ENCODE measurements at regions not wholly inside any gene's neighbourhood (a gene's known extent, or its start where the extent isn't known, plus 50 kb on each side); places are given as distances from the start of the nearest gene placed in this dataset.

GRCh38 chr2:133952896-133953295 lies 301.0 kb upstream of the MGAT5 start:
- no peak for DNase-seq

- no peak for DNase-seq
These were observed 300.3 kb upstream of the MGAT5 start for GRCh38 chr2:133953524-133953923.

- DNase-seq: no peak
These were observed 299.2 kb upstream of the MGAT5 start for GRCh38 chr2:133954636-133955035.

DNA sequence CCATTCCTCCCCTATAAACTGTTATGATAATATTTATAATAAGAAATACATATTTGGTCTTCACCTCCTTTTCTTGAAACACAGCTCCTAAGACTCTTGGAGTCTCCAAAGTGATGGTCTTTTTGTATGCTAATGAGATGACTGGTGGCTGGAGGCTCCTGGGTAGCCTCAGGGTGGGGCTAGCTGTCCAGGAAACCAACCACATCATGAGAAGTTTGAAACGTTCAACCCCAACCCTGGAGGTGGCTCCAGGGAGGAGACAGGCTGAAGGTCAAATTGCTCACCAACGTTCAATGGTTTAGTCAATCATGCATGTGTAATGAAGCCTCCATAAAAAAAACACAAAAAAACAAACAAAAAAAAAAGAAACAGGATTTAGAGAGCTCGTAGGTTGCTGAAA lies 298.7 kb upstream of the MGAT5 start:
- DNase-seq: no peak

GRCh38 chr2:133956434-133956935 lies 297.4 kb upstream of the MGAT5 start:
- DNase-seq: no peak

GRCh38 chr2:133957724-133958480 lies 296.0 kb upstream of the MGAT5 start:
- DNase-seq: no peak

DNA sequence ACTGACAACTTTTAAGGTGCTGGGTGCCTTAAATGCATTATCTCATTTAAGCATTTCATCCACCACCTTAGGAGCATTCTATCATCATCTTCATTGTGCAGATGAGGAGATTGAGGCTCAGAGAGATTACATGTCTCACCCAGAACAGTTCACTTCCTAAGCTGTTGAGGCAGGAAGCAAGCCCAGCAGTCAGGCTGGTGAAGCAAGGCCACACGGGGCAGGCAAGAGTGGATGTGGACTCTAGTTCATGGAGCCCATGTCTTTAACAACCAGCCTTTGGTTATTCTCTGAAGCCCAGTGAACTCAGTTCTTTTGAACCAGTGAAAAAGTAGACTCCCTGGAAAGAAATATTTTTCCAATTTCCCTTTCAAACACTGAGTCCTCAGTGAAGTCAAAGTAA lies 294.8 kb upstream of the MGAT5 start:
- no peak for DNase-seq

DNA sequence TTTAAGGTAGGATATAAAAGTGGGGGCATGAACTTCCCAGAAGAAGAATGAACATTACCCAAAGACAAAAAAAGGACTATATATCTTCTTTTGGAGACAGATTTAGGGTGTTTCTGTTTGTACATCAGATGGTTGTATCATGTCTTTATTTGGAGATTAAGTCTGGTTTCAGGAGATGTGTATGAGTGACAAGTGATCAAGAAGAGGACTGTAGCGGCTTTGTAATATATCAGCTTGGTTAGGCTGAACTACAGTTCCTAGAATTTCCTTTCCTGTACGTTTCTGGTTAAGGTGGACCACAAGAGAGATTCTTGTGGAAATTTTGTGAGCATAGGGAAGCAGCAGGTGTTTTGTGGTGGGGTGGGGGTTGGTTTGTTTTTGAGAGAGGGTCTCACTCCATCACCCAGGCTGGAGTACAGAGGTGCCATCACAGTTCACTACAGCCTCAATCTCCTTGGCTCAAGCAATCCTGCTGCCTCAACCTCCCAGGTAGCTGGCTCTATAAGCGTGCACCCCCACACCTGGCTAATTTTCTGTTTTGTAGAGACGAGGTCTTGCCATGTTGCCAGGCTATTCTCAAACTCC lies 287.1 kb upstream of the MGAT5 start:
- no peak for DNase-seq

DNA sequence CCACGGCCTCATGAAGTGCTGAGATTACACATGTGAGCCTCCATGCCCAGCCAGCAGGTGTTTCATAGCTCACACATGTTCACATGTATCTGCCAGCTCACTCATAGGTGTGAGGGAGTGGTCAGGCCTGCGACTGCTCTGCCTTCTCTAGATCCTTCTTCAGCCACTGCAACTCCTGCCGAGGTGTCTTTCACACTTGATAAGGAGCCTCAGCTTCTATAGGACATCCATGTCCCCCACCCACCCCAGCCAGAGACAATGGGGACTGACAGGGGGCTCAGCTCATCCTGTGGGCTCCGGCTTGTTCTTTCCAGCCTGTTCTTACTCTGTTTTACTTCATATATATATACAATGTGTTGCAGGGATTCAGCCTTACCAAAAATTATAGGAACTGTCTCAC lies 286.5 kb upstream of the MGAT5 start:
- no peak for DNase-seq

GRCh38 chr2:133968446-133968845 lies 285.4 kb upstream of the MGAT5 start:
- DNase-seq: no peak

DNA sequence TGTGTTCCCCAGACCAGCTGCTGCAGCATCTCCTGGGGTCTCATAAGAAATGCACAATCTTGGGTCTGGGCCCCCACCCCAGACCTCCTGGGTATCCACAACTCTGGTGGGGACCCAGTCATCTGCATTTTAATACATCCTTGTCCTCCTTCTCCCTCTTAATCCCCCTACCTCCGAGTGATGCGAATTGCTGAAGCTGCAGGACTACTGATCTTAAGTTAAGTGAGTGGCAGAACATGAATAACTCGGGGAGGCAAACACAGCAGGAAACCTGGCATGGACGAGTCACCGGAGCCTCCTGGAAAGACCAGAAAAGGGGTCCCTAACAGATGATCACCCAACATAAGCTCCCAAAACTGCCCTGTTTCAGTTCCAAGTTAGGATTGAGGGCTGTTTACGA lies 283.2 kb upstream of the MGAT5 start:
- DNase-seq: no peak

- DNase-seq: no peak
These were observed 281.6 kb upstream of the MGAT5 start for GRCh38 chr2:133972297-133972696.

DNA sequence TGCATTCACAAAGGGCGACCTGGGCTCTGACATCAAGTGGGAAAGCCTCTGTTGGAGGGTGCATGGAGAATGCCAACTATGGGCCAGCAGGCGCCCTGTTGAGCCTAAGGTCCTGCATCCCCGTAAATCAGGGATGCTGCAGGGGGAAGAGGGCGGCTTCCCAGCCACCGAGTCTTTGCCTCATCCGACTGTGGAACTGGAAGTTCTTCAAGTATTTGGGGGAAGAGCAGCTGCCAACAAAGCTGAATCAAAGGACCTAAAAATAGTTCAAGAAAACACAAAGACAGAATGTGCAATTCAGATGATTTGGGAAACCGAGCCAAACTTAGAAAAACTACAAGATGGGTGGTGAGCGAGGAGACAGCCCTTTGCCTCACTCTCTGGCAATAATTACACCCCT lies 281.1 kb upstream of the MGAT5 start:
- no peak for DNase-seq

DNA sequence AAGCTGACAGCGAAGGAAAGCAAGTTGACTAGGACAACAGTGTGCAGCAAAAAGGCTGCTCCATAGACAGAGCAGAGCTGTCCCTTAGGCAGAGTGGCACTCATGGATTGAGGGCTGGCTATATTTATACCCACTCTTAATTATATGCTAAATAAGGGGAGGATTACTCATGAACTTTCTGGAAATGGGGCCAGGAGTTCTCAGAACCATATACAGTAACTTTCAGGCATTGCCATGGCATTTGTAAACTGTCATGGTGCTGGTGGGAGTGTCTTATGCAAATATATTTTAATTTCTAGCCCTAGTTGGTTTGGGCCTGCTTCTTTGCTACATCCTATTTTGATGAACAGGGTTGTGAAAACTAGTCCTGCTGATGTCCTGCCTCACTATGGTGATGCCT lies 279.5 kb upstream of the MGAT5 start:
- no peak for DNase-seq

- no peak for DNase-seq
These were observed 278.7 kb upstream of the MGAT5 start for GRCh38 chr2:133975135-133975534.

GRCh38 chr2:133975676-133976428 lies 278.0 kb upstream of the MGAT5 start:
- no peak for DNase-seq

DNA sequence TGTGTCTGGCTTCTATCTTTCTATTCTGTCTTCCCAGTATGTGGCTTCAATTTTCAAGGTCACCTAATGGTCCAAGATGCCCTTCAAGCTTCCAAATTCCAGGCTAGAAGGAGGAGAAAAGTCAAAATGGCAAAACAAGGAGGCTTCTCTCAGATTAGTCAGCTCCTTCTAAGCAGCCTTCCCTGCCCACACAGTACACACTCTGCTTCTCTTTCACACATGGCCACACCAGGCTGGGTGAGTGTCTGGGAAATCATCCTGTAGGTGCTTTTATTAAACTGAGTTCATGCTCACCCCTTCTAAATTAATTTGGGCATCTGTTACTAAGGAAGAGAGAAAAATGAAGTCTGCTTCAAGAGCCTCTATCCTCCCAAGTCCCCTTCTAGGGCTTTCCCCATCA lies 277.2 kb upstream of the MGAT5 start:
- DNase-seq: no peak

DNA sequence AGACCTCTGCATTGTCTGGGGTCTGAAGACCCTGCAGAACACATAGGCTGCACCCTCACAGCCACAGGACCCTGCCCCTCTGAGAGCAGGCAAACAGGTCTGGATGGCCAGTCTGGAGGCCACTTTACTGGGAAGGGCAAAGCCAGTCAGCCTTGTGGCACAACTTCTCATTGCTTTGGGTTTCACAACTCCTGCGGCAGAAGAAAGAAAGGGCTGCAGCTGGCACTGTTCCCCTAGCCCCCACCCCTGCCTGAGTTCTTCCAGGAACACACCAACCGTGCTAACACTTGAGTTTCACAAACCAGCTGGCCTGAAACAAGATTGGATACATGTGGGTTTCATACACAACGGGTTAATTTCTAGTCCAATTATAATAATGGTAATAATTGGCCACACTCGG lies 276.5 kb upstream of the MGAT5 start:
- DNase-seq: no peak

- DNase-seq: no peak
These were observed 271.6 kb upstream of the MGAT5 start for GRCh38 chr2:133982256-133982655.

DNA sequence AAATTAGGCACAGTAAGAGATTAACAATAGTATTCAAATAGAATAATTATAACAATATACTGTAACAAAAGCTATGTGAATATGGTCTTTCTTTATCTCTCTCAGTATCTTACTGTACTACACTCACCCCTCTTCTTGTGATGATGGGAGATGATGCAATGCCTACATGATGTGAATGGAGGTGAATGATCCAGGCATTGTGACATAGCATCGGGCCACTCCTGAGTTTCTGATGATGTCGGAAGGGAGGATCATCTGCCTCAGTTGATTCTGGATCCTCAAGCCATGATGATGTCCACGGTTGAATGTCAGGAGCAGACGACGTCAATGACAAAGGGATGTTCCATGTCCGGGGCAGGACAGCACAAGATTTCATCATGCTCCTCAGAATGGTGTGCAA lies 268.3 kb upstream of the MGAT5 start:
- no peak for DNase-seq

- DNase-seq: no peak
These were observed 267.6 kb upstream of the MGAT5 start for GRCh38 chr2:133986081-133986837.

GRCh38 chr2:133986881-133987795 lies 266.7 kb upstream of the MGAT5 start:
- DNase-seq: no peak
